SJCRH30 (cell line): ENCODE measurements at regions not wholly inside any gene's neighbourhood (a gene's known extent, or its start where the extent isn't known, plus 50 kb on each side); places are given as distances from the start of the nearest gene placed in this dataset.

Source experiments
- DNase-seq, 2 experiments: peaks; one replicate each; pipeline ENCODE4 v3.0.0-alpha.2; 2015 to 2020
- H3K27ac ChIP-seq: fragments of 250-450 bp; sonication (Bioruptor Pico); 2 replicates; pipeline ENCODE4 v1.5.1; 2020; ENCODE audit warnings: mild to moderate bottlenecking, moderate library complexity
- H3K27me3 ChIP-seq: fragments of 250-450 bp; sonication (Bioruptor Pico); 2 replicates; pipeline ENCODE4 v1.5.1; 2020; ENCODE audit warnings: mild to moderate bottlenecking, moderate library complexity
- H3K36me3 ChIP-seq: fragments of 250-450 bp; sonication (Bioruptor Pico); 2 replicates; pipeline ENCODE4 v1.5.1; 2020; ENCODE audit warnings: mild to moderate bottlenecking, moderate library complexity
- H3K4me1 ChIP-seq: fragments of 250-450 bp; sonication (Bioruptor Pico); 2 replicates; pipeline ENCODE4 v1.5.1; 2020; ENCODE audit warnings: mild to moderate bottlenecking, moderate library complexity
- H3K4me3 ChIP-seq: fragments of 250-450 bp; sonication (Bioruptor Pico); 2 replicates; pipeline ENCODE4 v1.5.1; 2020; ENCODE audit warnings: mild to moderate bottlenecking, moderate library complexity
- H3K9me3 ChIP-seq: fragments of 250-450 bp; sonication (Bioruptor Pico); replicated peaks from 2 replicates; pipeline ENCODE4 v1.5.1; 2020; ENCODE audit warnings: mild to moderate bottlenecking, moderate library complexity

GRCh38 chr20:10724449-10725173 lies 50.8 kb upstream of the JAG1 start:
- Histone ChIP-seq H3K4me3 (no peak overlapping the region), H3K27ac (no peak overlapping the region), H3K27me3 (no peaks in the 10 kb centered on the region), H3K9me3 (no peaks in the 10 kb centered on the region), H3K36me3 (no peaks in the 10 kb centered on the region), H3K4me1 (no peaks in the 10 kb centered on the region)
- no peak for DNase-seq

- Histone ChIP-seq H3K4me3 (no peak overlapping the region), H3K9me3 (no peaks in the 10 kb centered on the region), H3K36me3 (no peaks in the 10 kb centered on the region), H3K27me3 (no peaks in the 10 kb centered on the region), H3K4me1 (no peaks in the 10 kb centered on the region), H3K27ac (no peak overlapping the region)
- DNase-seq: no peak
These were observed 55.3 kb upstream of the JAG1 start for GRCh38 chr20:10728873-10729670.

DNA sequence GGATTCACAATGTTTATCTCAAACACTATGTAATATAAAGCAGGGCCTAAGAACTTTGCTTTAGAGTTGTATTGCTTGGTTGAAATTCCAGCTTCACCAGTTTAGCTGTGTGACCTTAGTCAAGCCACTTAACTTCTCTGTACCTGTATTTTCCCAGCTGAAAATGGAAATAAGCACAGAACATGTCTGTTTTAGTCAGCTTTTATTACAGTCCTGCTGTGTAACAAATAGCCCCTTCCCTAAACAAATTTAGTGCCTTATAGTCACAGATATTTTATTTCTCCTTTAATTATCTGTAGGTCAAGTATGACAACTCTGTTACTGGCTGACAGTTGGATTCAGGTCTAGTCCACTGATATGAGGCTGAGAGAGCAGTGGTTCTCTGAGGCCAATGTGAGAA lies 56.0 kb upstream of the JAG1 start:
- Histone ChIP-seq H3K27ac (no peak overlapping the region), H3K27me3 (no peaks in the 10 kb centered on the region), H3K4me1 (no peaks in the 10 kb centered on the region), H3K9me3 (no peaks in the 10 kb centered on the region), H3K36me3 (no peaks in the 10 kb centered on the region), H3K4me3 (no peak overlapping the region)
- DNase-seq: no peak

DNA sequence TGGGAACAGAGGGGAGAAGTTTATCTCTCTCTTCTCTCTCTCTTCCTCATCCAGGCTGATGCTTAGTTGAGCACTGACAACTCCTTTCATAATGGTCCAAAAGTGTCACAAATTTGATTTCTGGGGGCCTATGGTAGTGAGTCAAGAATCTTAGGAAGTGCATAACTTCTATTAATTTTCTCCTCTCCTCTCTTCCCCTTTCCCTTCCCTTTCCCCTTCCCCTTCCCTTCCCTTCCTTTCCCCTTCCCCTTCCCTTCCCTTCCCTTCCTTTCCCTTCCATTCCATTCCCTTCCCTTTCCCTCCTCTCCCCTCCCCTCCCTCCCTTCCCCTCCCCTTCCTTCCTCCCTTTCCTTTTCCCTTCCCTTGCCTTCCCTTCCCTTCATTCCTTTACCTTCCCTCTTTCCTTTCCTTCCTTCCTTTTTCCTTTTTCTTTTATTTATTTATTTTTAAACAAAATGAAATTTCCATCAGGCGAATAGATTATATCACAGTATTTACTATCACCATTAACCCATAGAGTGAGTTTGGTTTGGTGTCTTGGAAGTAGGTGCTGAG lies 56.9 kb upstream of the JAG1 start:
- H3K27ac ChIP-seq: no peak overlapping the region
- H3K36me3 ChIP-seq: no peaks in the 10 kb centered on the region
- H3K4me3 ChIP-seq: no peak overlapping the region
- H3K4me1 ChIP-seq: no peaks in the 10 kb centered on the region
- no peaks in the 10 kb centered on the region for H3K27me3 ChIP-seq
- no peaks in the 10 kb centered on the region for H3K9me3 ChIP-seq
- DNase-seq: no peak

GRCh38 chr20:10731190-10731965 lies 57.6 kb upstream of the JAG1 start:
- no peak overlapping the region for H3K4me3 ChIP-seq
- no peaks in the 10 kb centered on the region for H3K36me3 ChIP-seq
- H3K27ac ChIP-seq: no peak overlapping the region
- no peaks in the 10 kb centered on the region for H3K27me3 ChIP-seq
- no peaks in the 10 kb centered on the region for H3K9me3 ChIP-seq
- DNase-seq: no peak
- no peaks in the 10 kb centered on the region for H3K4me1 ChIP-seq

- Histone ChIP-seq H3K9me3 (no peaks in the 10 kb centered on the region), H3K4me3 (no peak overlapping the region), H3K27ac (no peak overlapping the region), H3K4me1 (no peaks in the 10 kb centered on the region), H3K27me3 (no peaks in the 10 kb centered on the region), H3K36me3 (no peaks in the 10 kb centered on the region)
- DNase-seq: no peak
These were observed 59.3 kb upstream of the JAG1 start for GRCh38 chr20:10733122-10733521.

- H3K27ac ChIP-seq: no peak overlapping the region
- DNase-seq: no peak
- no peaks in the 10 kb centered on the region for H3K36me3 ChIP-seq
- peaks cover 3% of the 10 kb centered on the region; the same call in 1 of the 2 replicates for H3K27me3 ChIP-seq
- H3K9me3 ChIP-seq: no peaks in the 10 kb centered on the region
- no peak overlapping the region for H3K4me3 ChIP-seq
- no peaks in the 10 kb centered on the region for H3K4me1 ChIP-seq
These were observed 61.6 kb upstream of the JAG1 start for GRCh38 chr20:10735195-10735949.

DNA sequence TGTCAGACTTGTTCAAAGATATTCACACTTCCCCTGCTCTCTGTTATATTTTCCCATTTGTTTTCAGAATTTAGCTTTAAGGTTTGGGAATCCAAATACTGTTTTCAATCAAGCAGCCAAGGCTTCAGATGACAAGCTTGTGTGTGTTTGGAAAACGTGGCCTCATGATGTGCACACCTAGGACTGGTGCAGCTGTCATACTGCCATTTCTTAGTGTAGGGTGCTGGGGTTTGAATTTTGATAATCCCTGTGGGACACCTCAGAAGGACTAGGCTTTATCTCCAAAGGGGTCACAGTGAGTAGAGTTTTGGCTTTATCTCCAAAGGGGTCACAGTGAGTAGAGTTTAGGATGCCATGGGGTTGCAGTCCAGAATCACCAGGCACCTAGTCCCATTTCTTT lies 65.3 kb upstream of the JAG1 start:
- no peak for DNase-seq
- Histone ChIP-seq H3K27ac (no peak overlapping the region), H3K27me3 (peaks cover 3% of the 10 kb centered on the region; the same call in 1 of the 2 replicates), H3K4me1 (no peaks in the 10 kb centered on the region), H3K9me3 (no peaks in the 10 kb centered on the region), H3K36me3 (no peaks in the 10 kb centered on the region), H3K4me3 (no peak overlapping the region)

- H3K27me3 ChIP-seq: peaks cover 3% of the 10 kb centered on the region; the same call in 1 of the 2 replicates
- H3K4me3 ChIP-seq: no peak overlapping the region
- no peaks in the 10 kb centered on the region for H3K4me1 ChIP-seq
- H3K27ac ChIP-seq: no peak overlapping the region
- no peaks in the 10 kb centered on the region for H3K9me3 ChIP-seq
- DNase-seq: no peak
- no peaks in the 10 kb centered on the region for H3K36me3 ChIP-seq
These were observed 65.8 kb upstream of the JAG1 start for GRCh38 chr20:10739566-10739965.

DNA sequence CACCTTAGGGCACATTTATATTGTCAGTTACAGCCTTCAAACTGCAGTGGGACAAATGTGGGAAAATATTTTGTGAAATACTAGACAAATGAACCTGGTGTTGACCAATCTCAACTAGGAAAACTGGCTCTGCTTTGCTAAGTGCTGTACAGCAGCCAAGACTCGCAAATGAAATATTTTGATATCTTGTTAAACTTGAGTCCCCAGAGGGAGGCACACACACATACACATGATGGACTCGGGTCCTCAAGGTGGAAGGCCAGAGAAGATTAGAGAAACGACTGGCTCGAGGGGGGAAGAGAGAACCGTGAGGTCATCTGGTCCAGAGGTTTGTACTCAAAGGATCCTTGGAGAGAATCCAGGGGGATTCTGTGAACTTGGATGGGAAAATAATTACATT lies 67.3 kb upstream of the JAG1 start:
- Histone ChIP-seq H3K4me3 (no peak overlapping the region), H3K4me1 (no peaks in the 10 kb centered on the region), H3K9me3 (no peaks in the 10 kb centered on the region; the same call in 1 of the 2 replicates), H3K27me3 (peaks cover 3% of the 10 kb centered on the region; the same call in 1 of the 2 replicates), H3K36me3 (no peaks in the 10 kb centered on the region), H3K27ac (no peak overlapping the region)
- no peak for DNase-seq

- Histone ChIP-seq H3K9me3 (no peaks in the 10 kb centered on the region; the same call in 1 of the 2 replicates), H3K4me1 (no peaks in the 10 kb centered on the region), H3K4me3 (no peak overlapping the region), H3K27ac (no peak overlapping the region), H3K27me3 (peaks cover 5% of the 10 kb centered on the region; the same call in 1 of the 2 replicates), H3K36me3 (no peaks in the 10 kb centered on the region)
- DNase-seq: no peak
These were observed 72.0 kb upstream of the JAG1 start for GRCh38 chr20:10745790-10746189.

DNA sequence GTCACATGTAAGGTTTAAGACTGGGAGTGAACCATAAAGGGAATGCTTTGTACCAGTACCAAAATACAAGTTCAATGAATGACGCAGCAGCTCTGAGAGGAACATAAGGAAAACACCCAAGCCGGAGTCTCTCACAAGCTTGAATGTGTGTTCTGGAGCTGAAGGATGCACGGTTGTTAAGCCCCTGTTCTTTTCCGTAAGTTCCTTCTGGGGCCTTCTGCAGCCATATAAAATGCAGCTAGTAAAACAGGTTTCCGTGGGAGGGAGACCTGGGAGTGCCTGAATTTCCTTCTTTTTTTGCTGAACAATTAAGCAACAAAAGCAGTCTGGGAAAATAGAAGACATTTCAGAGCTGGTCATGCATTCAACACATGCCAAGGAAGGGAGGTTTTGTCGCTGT lies 73.2 kb upstream of the JAG1 start:
- Histone ChIP-seq H3K4me1 (no peaks in the 10 kb centered on the region), H3K27me3 (peaks cover 5% of the 10 kb centered on the region; the same call in 1 of the 2 replicates), H3K36me3 (no peaks in the 10 kb centered on the region), H3K27ac (no peak overlapping the region), H3K9me3 (no peaks in the 10 kb centered on the region; the same call in 1 of the 2 replicates), H3K4me3 (no peak overlapping the region)
- no peak for DNase-seq

DNA sequence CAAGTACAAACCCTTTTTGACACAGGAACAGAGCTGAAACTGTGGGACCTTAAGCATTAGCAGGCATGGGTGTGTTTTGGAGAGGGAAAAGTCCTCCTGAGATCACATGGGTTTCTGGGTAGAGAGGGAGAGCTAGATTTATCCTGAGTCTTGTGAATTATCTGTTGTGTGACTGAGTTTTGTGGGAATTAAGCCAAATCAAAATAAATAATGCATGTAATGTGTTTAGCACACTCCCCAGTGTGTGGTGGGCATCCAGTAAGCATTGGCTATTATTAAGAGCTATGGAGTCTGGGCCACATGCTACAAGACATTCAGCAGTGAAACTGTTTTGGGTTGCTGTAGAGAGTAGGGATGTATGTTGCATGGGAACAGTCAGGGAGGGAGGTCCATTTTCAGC lies 75.3 kb upstream of the JAG1 start:
- Histone ChIP-seq H3K27me3 (peaks cover 5% of the 10 kb centered on the region; the same call in 1 of the 2 replicates), H3K36me3 (no peaks in the 10 kb centered on the region), H3K27ac (no peak overlapping the region), H3K4me1 (no peaks in the 10 kb centered on the region), H3K9me3 (no peaks in the 10 kb centered on the region; the same call in 1 of the 2 replicates), H3K4me3 (no peak overlapping the region)
- no peak for DNase-seq

GRCh38 chr20:10752206-10752605 lies 78.4 kb upstream of the JAG1 start:
- no peaks in the 10 kb centered on the region for H3K9me3 ChIP-seq
- no peaks in the 10 kb centered on the region for H3K36me3 ChIP-seq
- H3K27ac ChIP-seq: no peak overlapping the region
- no peak for DNase-seq
- no peak overlapping the region for H3K4me3 ChIP-seq
- peaks cover 5% of the 10 kb centered on the region; the same call in 1 of the 2 replicates for H3K27me3 ChIP-seq
- H3K4me1 ChIP-seq: no peaks in the 10 kb centered on the region
